ENCODE measurements at regions not wholly inside any gene's neighbourhood (a gene's known extent, or its start where the extent isn't known, plus 50 kb on each side); places are given as distances from the start of the nearest gene placed in this dataset.

- TF ChIP-seq PRDM2 (tag by site-specific recombination; IDR thresholded peaks at IDR 0.05; ENCODE audit: borderline replicate concordance), result no peak
- TF ChIP-seq CTCF (tag by site-specific recombination; IDR thresholded peaks at IDR 0.05), result no peak
- TF ChIP-seq ZNF114 (tag by site-specific recombination; IDR thresholded peaks at IDR 0.05), result no peak
- TF ChIP-seq ZNF274 (IDR thresholded peaks at IDR 0.05; ENCODE audit: low read length), result no peak
- TF ChIP-seq ZNF274 (tag by site-specific recombination; IDR thresholded peaks at IDR 0.05; ENCODE audit: borderline replicate concordance), result no peak
Measured at GRCh38 chr11:92107331-92107730, 117.3 kb upstream of the FAT3 start.
